A549 (cell line): ENCODE measurements at regions not wholly inside any gene's neighbourhood (a gene's known extent, or its start where the extent isn't known, plus 50 kb on each side); places are given as distances from the start of the nearest gene placed in this dataset.

Experiments
- ATAC-seq, 2 experiments: fragments of 200-7000 bp in 1 of 2; fragments of >200 bp in 1 of 2; cut with Nextera tagmentation in 1 of 2; cut with Tn5 transposase in 1 of 2; 3 replicates each; pipeline versions ENCODE4 v1.8.0 to v1.9.1; 2018 to 2020; ENCODE audit warnings: mild to moderate bottlenecking in 1 of 2, moderate library complexity in 1 of 2
- CTCF ChIA-PET: fragments of 300-600 bp; sonication (Branson Sonifier 250); formaldehyde crosslinking; extraction: SDS; loops from one replicate; lab custom pipeline; 2021; ENCODE audit warnings: antibody characterized with exemption, inconsistent platforms; lab: Yijun Ruan, JAX
- POLR2A ChIA-PET: fragments of 350-600 bp; formaldehyde crosslinking; extraction: SDS; loops from one replicate; lab custom pipeline; 2021; ENCODE audit warnings: antibody characterized with exemption, inconsistent platforms; lab: Yijun Ruan, JAX
- DNase-seq, 2 experiments: peaks; one replicate each; pipeline versions ENCODE4 v3.0.0 to v3.0.0-alpha.2; 2011 to 2016; ENCODE audit warnings: low read depth in 1 of 2, low spot score in 1 of 2
- FAIRE-seq: peaks from 2 replicates; lab custom pipeline; 2011; peaks lifted over from hg19 to GRCh38; lab: Jason Lieb, UNC
- H3K27ac ChIP-seq, 2 experiments: fragments of >200 bp; sonication (Bioruptor Twin); formaldehyde crosslinking; 3 replicates each; pipeline ENCODE4 v1.5.1; 2016 to 2017
- H3K4me1 ChIP-seq: fragments of >200 bp; sonication (Bioruptor Twin); formaldehyde crosslinking; 3 replicates; pipeline ENCODE4 v1.6.1; 2016
- H3K4me2 ChIP-seq: fragments of >200 bp; sonication (Bioruptor Twin); formaldehyde crosslinking; 3 replicates; pipeline ENCODE4 v1.6.1; 2016
- H3K4me3 ChIP-seq: fragments of >200 bp; sonication (Bioruptor Twin); formaldehyde crosslinking; 3 replicates; pipeline ENCODE4 v1.5.1; 2016
- H3K9me3 ChIP-seq: fragments of >200 bp; sonication (Bioruptor Twin); formaldehyde crosslinking; 3 replicates; pipeline ENCODE4 v1.6.1; 2016
- CBX2 ChIP-seq: fragments of 200-600 bp; sonication (generic); IDR thresholded peaks from 2 replicates; pipeline ENCODE4 v1.6.1; 2016; ENCODE audit warnings: low read depth, mild to moderate bottlenecking, borderline replicate concordance
- CHD2 ChIP-seq: fragments of 150-350 bp; IDR thresholded peaks from 2 replicates; pipeline ENCODE4 v1.6.1; 2014; ENCODE audit warnings: low read length; ENCODE audit not compliant: partially characterized antibody
- ELK1 ChIP-seq: fragments of 150-350 bp; IDR thresholded peaks from 2 replicates; pipeline ENCODE4 v1.6.1; 2014; ENCODE audit warnings: low read depth, mild to moderate bottlenecking, low read length
- EP300 ChIP-seq, 2 experiments: fragments of >200 bp; sonication (Bioruptor Twin); formaldehyde crosslinking; IDR thresholded peaks; 2 replicates in 1 of 2; 3 replicates in 1 of 2; pipeline ENCODE4 v1.6.1; 2016 to 2017
- FOSB ChIP-seq: fragments of 250-450 bp; sonication (Bioruptor Pico); IDR thresholded peaks from 2 replicates; pipeline ENCODE4 v1.5.0; 2020; ENCODE audit warnings: mild to moderate bottlenecking, moderate library complexity
- HDAC2 ChIP-seq: fragments of 200-600 bp; sonication (generic); IDR thresholded peaks from 2 replicates; pipeline ENCODE4 v1.6.1; 2016
- HMGXB4 ChIP-seq: fragments of 250-450 bp; sonication (Bioruptor Pico); IDR thresholded peaks from 2 replicates; pipeline ENCODE4 v1.5.0; 2021; ENCODE audit warnings: mild to moderate bottlenecking, moderate library complexity, borderline replicate concordance
- JUNB ChIP-seq: fragments of >200 bp; sonication (Bioruptor Twin); formaldehyde crosslinking; IDR thresholded peaks from 2 replicates; pipeline ENCODE4 v1.6.1; 2016
- MAZ ChIP-seq: fragments of 150-350 bp; IDR thresholded peaks from 2 replicates; pipeline ENCODE4 v1.6.1; 2014; ENCODE audit warnings: antibody characterized with exemption, low read depth, low read length, borderline replicate concordance
- PBX3 ChIP-seq: IDR thresholded peaks from 2 replicates; pipeline ENCODE4 v1.6.1; 2012
- PHF8 ChIP-seq: fragments of 200-600 bp; sonication (generic); IDR thresholded peaks from 2 replicates; pipeline ENCODE4 v1.6.1; 2016; ENCODE audit warnings: low read depth, mild to moderate bottlenecking, antibody characterized with exemption, moderate library complexity, borderline replicate concordance
- POLR2AphosphoS2 ChIP-seq: conservative IDR thresholded peaks from 2 replicates; pipeline ENCODE4 v1.6.1; 2012; ENCODE audit warnings: low read length, improper control_type of control experiment, inconsistent platforms
- RARB ChIP-seq: fragments of 250-450 bp; sonication (Bioruptor Pico); IDR thresholded peaks from 2 replicates; pipeline ENCODE4 v1.8.0; 2021; ENCODE audit warnings: mild to moderate bottlenecking, moderate library complexity
- RNF2 ChIP-seq: fragments of 200-600 bp; sonication (generic); IDR thresholded peaks from 2 replicates; pipeline ENCODE4 v1.6.1; 2016; ENCODE audit warnings: low read depth, mild to moderate bottlenecking, antibody characterized with exemption, moderate library complexity, borderline replicate concordance
- ZFP36 ChIP-seq: fragments of 450-650 bp; IDR thresholded peaks from 2 replicates; pipeline ENCODE4 v1.6.1; 2014; ENCODE audit warnings: borderline replicate concordance; ENCODE audit not compliant: partially characterized antibody
- ZNF302 ChIP-seq: fragments of 250-450 bp; sonication (Bioruptor Pico); IDR thresholded peaks from 2 replicates; pipeline ENCODE4 v1.9.0; 2021; ENCODE audit warnings: inconsistent platforms, mild to moderate bottlenecking, moderate library complexity
- WGBS: methylation state at CpG from one replicate; pipeline ENCODE4 v1.1.6; 2017; ENCODE audit errors: missing lambda C conversion rate; 5-methylcytosine and 5-hydroxymethylcytosine counted together
- TF ChIP-seq, protein P1 (sequence below): fragments of >200 bp; sonication (Bioruptor Twin); formaldehyde crosslinking; IDR thresholded peaks from 3 replicates; pipeline ENCODE4 v1.5.1; 2016
- TF ChIP-seq, protein P2 (sequence below): fragments of >200 bp; sonication (Bioruptor Twin); formaldehyde crosslinking; IDR thresholded peaks from 3 replicates; pipeline ENCODE4 v1.6.1; 2016

DNA sequence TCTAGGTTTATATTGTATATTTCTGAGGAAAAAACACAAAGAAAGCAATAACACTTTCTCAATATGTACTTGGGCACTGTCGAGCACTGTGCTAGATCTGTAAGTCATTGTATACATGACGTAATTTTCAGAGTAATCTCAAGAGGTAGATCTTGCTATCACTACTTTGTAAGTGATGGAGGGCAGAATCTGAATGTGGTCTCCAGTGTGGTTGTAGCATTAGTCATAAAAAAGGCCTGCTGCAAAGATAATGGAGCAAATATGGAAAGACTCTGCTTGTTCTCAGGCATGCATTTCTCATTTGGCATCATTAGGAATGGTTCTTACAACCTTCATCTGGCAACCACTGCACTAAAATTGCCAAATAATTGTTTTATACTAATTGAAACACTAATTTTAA is 419.8 kb upstream of the CCDC179 start:
- no peak overlapping the region for H3K4me2 ChIP-seq
- no peak for ATAC-seq
- DNase-seq, result no peak
- FAIRE-seq, result no peak
- H3K9me3 ChIP-seq, result no peaks in the 10 kb centered on the region
- POLR2A ChIA-PET, result no interaction called here
- H3K4me3 ChIP-seq, result no peak overlapping the region
- no peak overlapping the region for H3K27ac ChIP-seq
- WGBS, result 17% methylated on average over 2 of the region's 2 CpGs
- CTCF ChIA-PET, result no interaction called here
- no peaks in the 10 kb centered on the region for H3K4me1 ChIP-seq
- no peak for TF ChIP-seq ELK1
- no peak for TF ChIP-seq PBX3
- TF ChIP-seq ZFP36, result no peak

GRCh38 chr11:23283666-23284065 is 423.4 kb upstream of the CCDC179 start:
- FAIRE-seq (no peak), ATAC-seq (no peak)
- H3K4me3 ChIP-seq, result no peak overlapping the region
- TF ChIP-seq CHD2, result no peak
- no peak for TF ChIP-seq MAZ
- TF ChIP-seq FOSB, result no peak
- TF ChIP-seq, protein P1, sequence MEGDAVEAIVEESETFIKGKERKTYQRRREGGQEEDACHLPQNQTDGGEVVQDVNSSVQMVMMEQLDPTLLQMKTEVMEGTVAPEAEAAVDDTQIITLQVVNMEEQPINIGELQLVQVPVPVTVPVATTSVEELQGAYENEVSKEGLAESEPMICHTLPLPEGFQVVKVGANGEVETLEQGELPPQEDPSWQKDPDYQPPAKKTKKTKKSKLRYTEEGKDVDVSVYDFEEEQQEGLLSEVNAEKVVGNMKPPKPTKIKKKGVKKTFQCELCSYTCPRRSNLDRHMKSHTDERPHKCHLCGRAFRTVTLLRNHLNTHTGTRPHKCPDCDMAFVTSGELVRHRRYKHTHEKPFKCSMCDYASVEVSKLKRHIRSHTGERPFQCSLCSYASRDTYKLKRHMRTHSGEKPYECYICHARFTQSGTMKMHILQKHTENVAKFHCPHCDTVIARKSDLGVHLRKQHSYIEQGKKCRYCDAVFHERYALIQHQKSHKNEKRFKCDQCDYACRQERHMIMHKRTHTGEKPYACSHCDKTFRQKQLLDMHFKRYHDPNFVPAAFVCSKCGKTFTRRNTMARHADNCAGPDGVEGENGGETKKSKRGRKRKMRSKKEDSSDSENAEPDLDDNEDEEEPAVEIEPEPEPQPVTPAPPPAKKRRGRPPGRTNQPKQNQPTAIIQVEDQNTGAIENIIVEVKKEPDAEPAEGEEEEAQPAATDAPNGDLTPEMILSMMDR, result no peak
- no peak for TF ChIP-seq RNF2
- TF ChIP-seq, all 56 proteins: peak for 0
- POLR2A ChIA-PET, result no interaction called here
- 33% methylated on average over 1 of the region's 1 CpG for WGBS
- Histone ChIP-seq H3K4me2 (no peak overlapping the region), H3K27ac (no peak overlapping the region), H3K4me1 (no peaks in the 10 kb centered on the region), H3K9me3 (no peaks in the 10 kb centered on the region)
- DNase-seq, result no peak
- CTCF ChIA-PET, result no interaction called here

DNA sequence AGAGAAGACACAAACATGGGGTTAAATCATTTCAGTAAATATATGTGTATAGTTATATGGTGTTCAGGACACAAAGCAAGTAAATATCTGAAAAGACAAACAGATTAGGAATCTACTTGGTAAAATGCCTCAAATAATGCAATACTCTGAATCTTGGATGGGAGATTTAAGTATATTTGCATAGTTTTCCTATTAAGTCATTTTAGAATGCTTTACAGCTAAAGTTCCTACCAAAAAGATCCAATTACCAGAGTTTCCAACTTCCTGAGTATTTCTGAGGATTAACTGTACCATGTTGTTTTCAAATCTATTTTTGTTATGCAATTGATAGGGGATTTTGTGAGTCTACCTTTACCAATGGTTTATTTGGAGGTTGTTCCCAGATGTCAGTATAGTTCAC is 424.4 kb upstream of the CCDC179 start:
- no peak for TF ChIP-seq ZNF302
- no peak overlapping the region for H3K4me3 ChIP-seq
- ChIA-PET POLR2A (no interaction called here), CTCF (no interaction called here)
- no peak for DNase-seq
- H3K27ac ChIP-seq, result no peak overlapping the region
- ATAC-seq, result no peak
- H3K4me2 ChIP-seq, result no peak overlapping the region
- no peaks in the 10 kb centered on the region for H3K4me1 ChIP-seq
- H3K9me3 ChIP-seq, result no peaks in the 10 kb centered on the region
- FAIRE-seq, result no peak

DNA sequence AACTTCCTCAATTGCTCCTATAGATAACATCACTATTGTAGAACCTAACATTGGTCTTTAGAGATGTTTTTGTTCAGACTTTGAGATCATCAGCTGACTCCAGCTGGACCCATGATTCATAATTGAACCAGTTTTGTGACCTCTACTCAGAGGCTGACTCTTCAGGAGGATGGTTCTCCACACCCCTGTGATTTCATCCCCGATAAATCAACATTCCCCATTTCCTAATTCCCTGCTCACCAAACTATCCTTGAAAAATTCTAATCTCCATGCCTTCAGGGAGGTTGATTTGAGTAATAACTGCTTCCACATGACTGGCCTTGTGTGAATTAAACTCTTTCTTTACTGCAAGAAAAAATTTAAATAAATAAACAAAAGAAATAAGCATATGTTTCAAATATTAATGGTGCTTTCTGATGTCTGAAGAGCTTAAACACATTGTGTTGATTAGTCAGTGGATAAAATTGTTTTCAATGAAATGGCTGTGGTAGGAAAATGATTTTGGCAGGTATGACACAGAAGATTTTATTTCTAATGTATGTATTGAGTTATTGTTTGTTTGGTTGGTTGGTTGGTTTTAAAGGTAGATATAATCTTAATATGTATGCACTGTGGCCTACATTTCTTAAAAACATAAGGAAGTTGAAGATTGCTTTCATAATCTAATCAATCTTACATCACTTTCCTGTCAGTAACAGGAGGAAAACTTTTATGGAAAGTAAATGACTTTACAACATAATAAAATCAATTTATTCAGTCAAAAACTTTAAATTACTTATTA is 427.9 kb upstream of the CCDC179 start:
- DNase-seq, result no peak
- POLR2A ChIA-PET, result no interaction called here

DNA sequence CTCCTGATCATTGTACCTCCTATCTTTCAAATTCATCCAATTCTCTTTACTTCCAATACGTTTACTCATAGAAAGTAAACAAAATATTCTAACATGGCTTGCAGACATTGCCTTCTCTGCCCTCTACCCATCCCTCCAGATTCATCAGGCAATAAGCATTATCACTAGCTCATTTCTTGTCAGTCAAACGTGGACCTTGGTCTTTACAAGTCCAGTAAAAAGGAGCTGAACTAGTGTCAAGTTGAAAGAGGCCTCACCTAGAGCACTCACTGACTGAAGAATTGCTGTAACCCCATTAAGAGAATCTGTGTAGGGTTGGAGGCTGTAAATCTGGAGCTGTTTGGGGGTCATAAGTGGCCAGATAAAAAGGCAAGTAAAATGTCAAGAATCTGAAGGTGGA is 435.0 kb upstream of the CCDC179 start:
- no peak overlapping the region for H3K27ac ChIP-seq
- DNase-seq (no peak), FAIRE-seq (no peak), ATAC-seq (no peak)
- ChIA-PET CTCF (no interaction called here), POLR2A (no interaction called here)
- H3K4me3 ChIP-seq, result no peak overlapping the region
- 1% methylated on average over 2 of the region's 2 CpGs for WGBS
- no peaks in the 10 kb centered on the region for H3K4me1 ChIP-seq
- no peaks in the 10 kb centered on the region for H3K9me3 ChIP-seq
- H3K4me2 ChIP-seq, result no peak overlapping the region
- TF ChIP-seq POLR2AphosphoS2, result no peak
- no peak for TF ChIP-seq CBX2
- TF ChIP-seq RARB (CRISPR knock-in tag), result no peak
- TF ChIP-seq EP300 (IDR thresholded peaks at IDR 0.05), result no peak
- no peak for TF ChIP-seq HMGXB4 (CRISPR knock-in tag)
- TF ChIP-seq JUNB, result no peak
- no peak for TF ChIP-seq HDAC2
- TF ChIP-seq, protein P2, sequence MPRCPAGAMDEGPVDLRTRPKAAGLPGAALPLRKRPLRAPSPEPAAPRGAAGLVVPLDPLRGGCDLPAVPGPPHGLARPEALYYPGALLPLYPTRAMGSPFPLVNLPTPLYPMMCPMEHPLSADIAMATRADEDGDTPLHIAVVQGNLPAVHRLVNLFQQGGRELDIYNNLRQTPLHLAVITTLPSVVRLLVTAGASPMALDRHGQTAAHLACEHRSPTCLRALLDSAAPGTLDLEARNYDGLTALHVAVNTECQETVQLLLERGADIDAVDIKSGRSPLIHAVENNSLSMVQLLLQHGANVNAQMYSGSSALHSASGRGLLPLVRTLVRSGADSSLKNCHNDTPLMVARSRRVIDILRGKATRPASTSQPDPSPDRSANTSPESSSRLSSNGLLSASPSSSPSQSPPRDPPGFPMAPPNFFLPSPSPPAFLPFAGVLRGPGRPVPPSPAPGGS, result no peak
- TF ChIP-seq PHF8, result no peak

More for the DNA sequence above, 427.9 kb upstream of the CCDC179 start:
- Histone ChIP-seq H3K4me1 (no peaks in the 10 kb centered on the region), H3K4me2 (no peak overlapping the region), H3K27ac (no peak overlapping the region), H3K9me3 (no peaks in the 10 kb centered on the region), H3K4me3 (no peak overlapping the region)
- TF ChIP-seq FOSB, result no peak
- no peak for TF ChIP-seq MAZ
- FAIRE-seq, result no peak
- CTCF ChIA-PET, result no interaction called here
- 3% methylated on average over 1 of the region's 1 CpG for WGBS
- ATAC-seq, result no peak
